ENCODE measurements at regions not wholly inside any gene's neighbourhood (a gene's known extent, or its start where the extent isn't known, plus 50 kb on each side); places are given as distances from the start of the nearest gene placed in this dataset.

- TF ChIP-seq POLR2AphosphoS5 (IDR thresholded peaks at IDR 0.05; ENCODE audit: low read depth, low read length) (no peak), POLR2A (IDR thresholded peaks at IDR 0.05; ENCODE audit: low read depth, low read length) (no peak), TAF1 (IDR thresholded peaks at IDR 0.05; ENCODE audit: borderline replicate concordance, low read depth, low read length) (no peak)
These were observed 81.4 kb upstream of the RPS6KA2 start for GRCh38 chr6:166708460-166708859.

All from GM12892 (cell line).